HL-60 (cell line): ENCODE measurements at regions not wholly inside any gene's neighbourhood (a gene's known extent, or its start where the extent isn't known, plus 50 kb on each side); places are given as distances from the start of the nearest gene placed in this dataset.

Source experiments
- DNase-seq, 2 experiments: peaks; one replicate each; pipeline ENCODE4 v3.0.0-alpha.2; 2010 to 2020; ENCODE audit warnings: low read depth in 1 of 2, low spot score in 1 of 2
- H3K27ac ChIP-seq: fragments of 250-450 bp; sonication (Bioruptor Pico); replicated peaks from 2 replicates; pipeline ENCODE4 v1.5.1; 2020; ENCODE audit warnings: mild to moderate bottlenecking, moderate library complexity
- H3K27me3 ChIP-seq: fragments of 250-450 bp; sonication (Bioruptor Pico); 2 replicates; pipeline ENCODE4 v1.5.1; 2021; ENCODE audit warnings: mild to moderate bottlenecking, moderate library complexity; ENCODE audit not compliant: insufficient read depth, poor library complexity, severe bottlenecking
- H3K4me3 ChIP-seq: replicated peaks from 2 replicates; pipeline ENCODE4 v1.5.1; 2011; ENCODE audit warnings: mild to moderate bottlenecking, control low read depth, low read length; ENCODE audit not compliant: insufficient read depth
- CTCF ChIP-seq: IDR thresholded peaks from one replicate; pipeline ENCODE4 v1.5.1; 2011; ENCODE audit warnings: low read length, control low read depth, inconsistent platforms; ENCODE audit not compliant: insufficient read depth
- GABPA ChIP-seq: IDR thresholded peaks from 2 replicates; pipeline ENCODE4 v1.6.1; 2012; ENCODE audit warnings: low read depth
- POLR2AphosphoS5 ChIP-seq: IDR thresholded peaks from 2 replicates; pipeline ENCODE4 v1.6.1; 2012; ENCODE audit warnings: low read depth
- REST ChIP-seq: IDR thresholded peaks from 2 replicates; pipeline ENCODE4 v1.6.1; 2012; ENCODE audit warnings: low read depth; ENCODE audit not compliant: insufficient replicate concordance
- SPI1 ChIP-seq: IDR thresholded peaks from 2 replicates; pipeline ENCODE4 v1.6.1; 2012; ENCODE audit warnings: low read depth, mild to moderate bottlenecking, borderline replicate concordance

GRCh38 chr20:55776176-55776575 lies 229.1 kb downstream of the CBLN4 start:
- H3K4me3 ChIP-seq: no peak overlapping the region
- TF ChIP-seq REST: no peak
- TF ChIP-seq POLR2AphosphoS5: no peak
- TF ChIP-seq CTCF: no peak
- no peak for TF ChIP-seq SPI1
- no peak for TF ChIP-seq GABPA

GRCh38 chr20:55774628-55775027 lies 230.7 kb downstream of the CBLN4 start:
- Histone ChIP-seq H3K27me3 (no peaks in the 10 kb centered on the region), H3K4me3 (no peak overlapping the region), H3K27ac (no peak overlapping the region)
- DNase-seq: no peak
- TF ChIP-seq POLR2AphosphoS5: no peak
- no peak for TF ChIP-seq GABPA
- no peak for TF ChIP-seq SPI1
- TF ChIP-seq REST: no peak
- no peak for TF ChIP-seq CTCF

More at GRCh38 chr20:55776176-55776575, 229.1 kb downstream of the CBLN4 start:
- H3K27ac ChIP-seq: no peak overlapping the region
- H3K27me3 ChIP-seq: no peaks in the 10 kb centered on the region
- DNase-seq: no peak

- no peak overlapping the region for H3K4me3 ChIP-seq
- no peak for TF ChIP-seq CTCF
- no peak for TF ChIP-seq POLR2AphosphoS5
- no peak for TF ChIP-seq GABPA
- TF ChIP-seq REST: no peak
- TF ChIP-seq SPI1: no peak
- no peak for DNase-seq
- no peaks in the 10 kb centered on the region for H3K27me3 ChIP-seq
- no peak overlapping the region for H3K27ac ChIP-seq
Measured at GRCh38 chr20:55761797-55762196, 243.5 kb downstream of the CBLN4 start.
